Bone marrow (tissue), 2 donors: ENCODE measurements at regions not wholly inside any gene's neighbourhood (a gene's known extent, or its start where the extent isn't known, plus 50 kb on each side); places are given as distances from the start of the nearest gene placed in this dataset.
"Not testable (repeated sequence)": the region's sequence is repeated elsewhere in the genome, so short reads cannot be mapped to it uniquely, and the experiment has no call there.

Experiments
- DNase-seq, 2 donors: peaks; one replicate each; lab custom pipeline; 2025; lab: John Stamatoyannopoulos, UW

DNA sequence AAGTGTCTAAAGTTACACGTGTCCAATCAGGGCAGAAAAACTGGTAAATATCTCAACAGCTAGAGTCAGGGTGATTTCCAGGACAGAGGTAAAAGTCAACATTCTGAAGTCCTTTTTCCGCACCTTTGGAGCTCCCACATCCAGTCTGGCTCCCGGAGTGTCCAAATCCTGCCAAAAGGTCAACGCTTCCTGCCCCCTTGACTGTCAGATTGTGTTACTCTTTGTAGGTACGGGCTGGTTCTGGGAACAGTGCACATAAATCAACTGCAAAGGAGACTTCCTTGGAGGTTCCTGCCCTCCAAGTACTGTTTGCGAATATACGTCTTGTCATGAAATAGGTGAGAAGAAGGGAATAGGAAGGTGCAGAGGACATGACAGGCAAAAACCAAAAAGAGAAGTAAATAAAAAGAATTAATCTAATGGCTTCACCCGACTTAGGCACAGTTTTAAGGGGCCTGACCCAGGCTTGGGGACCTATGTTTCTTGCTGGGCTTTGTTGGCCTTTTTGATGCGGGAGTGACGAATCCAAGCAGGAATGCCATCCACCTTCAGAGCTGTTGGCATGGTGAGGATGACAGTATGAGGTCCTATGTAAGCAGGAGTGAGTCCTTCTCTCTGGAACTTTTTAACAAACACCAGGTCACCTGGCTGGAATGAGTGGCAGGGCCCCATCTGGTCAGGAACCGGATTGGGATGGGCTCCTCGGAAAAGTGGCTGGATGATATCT is 155.4 kb downstream of the TRIM27 start:
- DNase-seq, result no peak

DNA sequence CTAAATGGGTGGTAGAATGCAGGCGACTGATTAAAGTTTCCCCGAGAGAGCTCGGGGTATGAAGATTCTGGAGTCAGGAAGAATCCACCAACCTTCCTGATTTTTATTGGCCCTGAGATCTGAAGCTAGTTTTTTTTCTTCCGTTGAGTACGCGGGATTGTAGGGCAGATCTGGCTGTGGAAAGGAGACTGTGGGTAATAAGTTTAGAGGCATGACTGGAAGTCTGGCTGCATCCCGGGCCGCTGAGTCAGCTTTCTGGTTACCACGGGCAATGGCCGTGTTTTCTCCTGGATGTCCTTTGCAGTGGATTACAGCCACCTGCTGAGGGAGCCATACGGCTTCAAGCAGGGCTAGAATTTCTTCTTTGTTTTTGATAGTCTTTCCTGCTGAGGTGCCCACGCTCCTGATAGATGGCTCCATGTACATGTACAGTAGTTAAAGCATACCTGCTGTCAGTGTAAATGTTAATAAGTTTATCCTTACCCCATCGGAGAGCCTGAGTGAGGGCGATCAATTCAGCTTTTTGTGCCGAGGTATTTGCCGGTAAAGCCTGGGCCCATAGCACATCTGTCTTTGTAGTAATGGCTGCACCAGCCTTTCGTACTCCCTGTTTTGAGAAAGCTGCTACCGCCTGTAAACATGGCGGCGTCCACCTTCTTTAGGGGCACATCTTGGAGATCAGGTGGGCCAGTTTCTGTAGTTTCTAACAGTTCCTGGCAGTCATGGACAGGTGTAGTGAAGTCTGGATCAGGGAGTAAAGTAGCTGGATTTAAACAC is 154.0 kb downstream of the TRIM27 start:
- no peak for DNase-seq

DNA sequence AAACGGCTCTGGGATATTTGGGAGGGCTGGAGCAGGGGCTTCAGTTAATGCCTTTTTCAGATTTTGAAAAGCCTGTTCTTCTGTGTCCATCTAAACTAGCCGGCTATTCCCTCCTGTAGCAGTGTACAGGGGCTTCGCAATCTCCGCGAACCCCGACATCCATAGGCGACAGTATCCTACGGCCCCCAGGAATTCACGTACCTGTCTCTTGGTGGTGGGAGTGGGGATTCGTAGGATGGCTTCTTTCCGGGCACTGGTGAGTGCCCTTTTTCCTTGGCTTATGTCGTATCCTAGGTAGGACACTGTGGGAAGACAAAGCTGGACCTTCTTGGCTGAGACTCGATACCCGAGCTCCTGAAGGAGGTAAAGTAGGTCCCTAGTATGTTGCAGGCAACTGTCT is 153.1 kb downstream of the TRIM27 start:
- no peak for DNase-seq

DNA sequence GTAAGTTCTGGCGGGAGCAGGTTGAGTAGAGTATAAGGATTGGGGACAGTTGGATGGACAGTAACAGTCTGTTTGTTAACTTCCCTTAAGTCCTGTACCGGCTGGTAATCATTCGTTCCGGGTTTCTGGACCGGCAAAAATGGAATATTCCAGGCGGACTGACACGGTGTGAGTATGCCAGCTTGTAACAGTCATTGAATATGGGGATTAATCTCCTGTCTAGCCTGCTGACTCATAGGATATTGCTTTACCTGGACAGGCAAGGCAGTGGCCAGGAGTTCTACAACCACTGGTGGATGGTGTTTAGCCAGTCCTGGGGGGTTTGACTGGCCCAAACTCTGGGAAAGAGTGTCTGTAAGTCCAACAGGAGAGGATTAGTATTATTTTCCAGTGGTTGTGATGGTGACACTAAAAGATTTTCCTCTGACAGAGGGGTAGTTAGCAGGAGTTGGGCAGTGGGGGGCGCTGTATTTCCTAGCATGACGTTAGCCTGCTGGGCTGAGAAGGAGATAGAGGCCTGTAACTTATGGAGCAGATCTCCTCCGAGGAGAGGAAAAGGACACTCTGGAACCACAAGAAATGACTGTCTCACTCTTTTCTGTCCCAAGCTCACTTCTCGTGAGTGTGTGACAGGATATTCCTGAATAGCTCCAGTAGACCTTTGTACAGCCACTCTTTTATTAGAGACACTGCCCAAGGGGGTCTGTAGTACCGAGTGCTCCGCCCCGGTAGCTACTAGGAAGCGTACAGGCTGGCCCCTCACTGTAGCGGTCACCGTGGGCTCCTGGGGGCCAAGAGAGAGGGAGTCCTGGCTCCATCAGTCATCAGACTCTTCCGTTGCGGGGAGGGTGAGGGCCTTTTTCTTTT is 152.2 kb downstream of the TRIM27 start:
- DNase-seq, result no peak

DNA sequence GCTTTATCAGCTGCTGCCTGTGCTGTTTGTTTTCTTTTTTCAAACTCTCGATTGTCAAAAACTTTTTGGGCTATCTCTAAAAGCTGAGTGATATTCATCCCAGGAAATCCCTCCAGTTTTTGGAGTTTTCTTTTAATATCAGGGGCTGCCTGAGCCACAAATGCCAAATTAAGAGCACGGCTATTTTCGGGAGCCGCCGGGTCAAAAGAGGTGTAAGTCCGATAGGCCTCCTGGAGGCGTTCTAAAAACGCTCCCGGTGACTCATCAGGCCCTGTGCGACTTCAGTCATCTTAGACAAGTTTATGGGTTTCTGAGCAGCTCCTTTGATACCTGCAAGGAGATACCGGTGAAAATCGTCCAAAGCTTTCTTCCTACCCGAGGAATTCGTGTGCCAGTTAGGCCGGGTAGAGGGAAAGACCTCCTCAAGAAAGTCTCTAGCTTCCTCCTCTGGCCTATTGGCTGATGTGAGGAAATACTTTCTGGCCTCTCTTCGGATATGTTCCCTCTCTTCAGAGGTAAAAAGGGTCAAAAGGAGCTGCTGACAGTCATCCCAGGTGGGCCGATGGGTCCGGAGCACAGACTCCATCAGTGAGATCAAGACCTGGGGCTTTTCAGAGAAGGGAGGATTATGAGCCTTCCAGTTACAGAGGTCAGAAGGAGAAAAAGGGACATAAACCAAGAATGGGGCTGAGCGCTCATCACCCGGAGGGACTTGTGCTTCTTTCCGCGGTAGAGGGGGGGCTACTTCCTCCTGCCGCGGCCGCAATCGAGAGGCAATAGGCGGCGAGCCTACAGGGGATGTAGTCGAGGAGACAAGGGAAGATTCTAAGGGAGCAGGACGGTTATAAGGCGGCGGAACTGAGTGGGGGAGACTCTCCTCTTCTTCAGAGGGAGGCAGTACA is 151.1 kb downstream of the TRIM27 start:
- no peak for DNase-seq

DNA sequence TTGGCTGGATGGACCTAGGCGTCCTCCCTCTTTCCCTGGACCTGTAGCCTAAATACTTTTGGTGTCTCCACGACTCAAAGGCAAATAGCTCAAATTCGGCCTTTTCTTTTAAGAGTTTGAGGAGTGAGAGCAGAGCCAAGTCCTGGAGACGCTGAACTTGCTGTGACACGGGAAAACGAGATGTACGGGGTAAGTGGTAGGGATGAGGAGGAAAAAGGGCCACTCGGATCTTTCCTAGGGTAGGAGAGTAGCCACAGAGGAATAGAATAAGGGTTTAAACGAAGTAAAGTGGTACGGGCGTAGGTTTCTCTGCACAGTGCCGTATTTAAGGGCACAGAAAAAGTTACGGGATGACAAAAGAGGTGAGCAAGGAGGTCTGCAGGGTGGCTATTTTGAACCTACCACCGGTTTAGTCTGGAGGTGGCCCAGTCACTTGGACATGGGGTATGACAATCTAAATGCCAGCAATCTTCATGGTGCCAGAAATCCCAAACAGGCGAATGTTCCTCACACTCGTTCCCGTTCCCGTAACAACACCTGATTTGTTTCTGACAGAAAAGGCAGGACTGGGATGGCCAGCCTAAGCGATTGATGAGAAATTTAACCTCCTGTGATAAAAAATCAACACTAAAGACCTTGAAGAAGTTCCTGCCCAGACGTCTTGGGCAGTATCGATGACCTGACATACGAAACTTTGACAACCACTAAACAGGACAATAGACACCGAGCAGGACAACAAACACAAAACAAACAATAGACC is 149.3 kb downstream of the TRIM27 start:
- DNase-seq, result no peak

DNA sequence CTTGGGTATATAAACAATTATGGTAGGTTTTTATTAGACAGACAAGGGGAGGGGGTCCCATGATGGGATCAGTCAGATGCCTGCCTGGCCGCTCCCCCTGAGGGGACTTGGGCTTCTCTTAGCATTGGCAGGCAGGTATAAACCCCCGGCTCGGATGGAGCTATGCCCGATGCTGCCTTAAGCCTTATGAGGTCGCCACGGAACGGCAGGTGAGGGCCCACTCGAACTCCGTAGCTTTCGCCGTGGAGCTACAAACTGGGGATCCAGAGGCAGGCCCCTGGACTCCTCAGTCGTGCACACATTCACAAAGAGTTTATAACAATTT is 148.8 kb downstream of the TRIM27 start:
- no peak for DNase-seq

DNA sequence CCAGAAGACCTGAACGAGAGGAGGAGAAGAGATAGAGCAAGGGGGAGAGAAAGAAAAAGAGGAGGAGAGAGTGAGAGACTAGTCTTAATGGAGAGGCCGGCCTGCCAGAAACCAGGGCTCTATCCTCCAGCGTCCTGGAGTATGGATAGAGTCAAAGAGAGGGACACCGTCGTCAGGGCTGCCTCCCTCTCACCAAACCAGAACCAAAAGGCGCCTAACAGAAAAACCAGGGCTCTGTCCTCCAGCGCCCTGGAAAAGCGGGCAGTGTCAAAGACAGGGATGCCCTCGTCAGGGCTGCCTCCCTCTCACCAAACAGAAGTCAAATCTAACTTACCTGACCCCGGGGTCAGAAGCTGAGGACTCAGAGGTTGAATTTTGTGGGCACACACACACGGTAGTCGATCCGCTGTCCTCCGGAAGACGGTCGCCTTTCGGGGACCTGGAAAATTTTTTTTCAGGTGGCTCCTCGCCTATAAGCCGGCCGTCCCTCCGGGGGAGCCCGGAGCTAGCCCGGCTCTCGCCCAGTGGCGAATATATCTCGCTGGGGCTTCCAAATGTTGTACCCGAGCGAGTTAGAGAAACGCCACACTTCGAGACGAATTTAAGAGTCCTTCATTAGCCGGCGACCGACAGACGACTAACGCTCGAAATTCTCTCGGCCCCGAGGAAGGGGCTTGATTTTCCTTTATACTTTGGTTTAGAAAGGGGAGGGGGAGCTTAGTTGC is 148.2 kb downstream of the TRIM27 start:
- no peak for DNase-seq

DNA sequence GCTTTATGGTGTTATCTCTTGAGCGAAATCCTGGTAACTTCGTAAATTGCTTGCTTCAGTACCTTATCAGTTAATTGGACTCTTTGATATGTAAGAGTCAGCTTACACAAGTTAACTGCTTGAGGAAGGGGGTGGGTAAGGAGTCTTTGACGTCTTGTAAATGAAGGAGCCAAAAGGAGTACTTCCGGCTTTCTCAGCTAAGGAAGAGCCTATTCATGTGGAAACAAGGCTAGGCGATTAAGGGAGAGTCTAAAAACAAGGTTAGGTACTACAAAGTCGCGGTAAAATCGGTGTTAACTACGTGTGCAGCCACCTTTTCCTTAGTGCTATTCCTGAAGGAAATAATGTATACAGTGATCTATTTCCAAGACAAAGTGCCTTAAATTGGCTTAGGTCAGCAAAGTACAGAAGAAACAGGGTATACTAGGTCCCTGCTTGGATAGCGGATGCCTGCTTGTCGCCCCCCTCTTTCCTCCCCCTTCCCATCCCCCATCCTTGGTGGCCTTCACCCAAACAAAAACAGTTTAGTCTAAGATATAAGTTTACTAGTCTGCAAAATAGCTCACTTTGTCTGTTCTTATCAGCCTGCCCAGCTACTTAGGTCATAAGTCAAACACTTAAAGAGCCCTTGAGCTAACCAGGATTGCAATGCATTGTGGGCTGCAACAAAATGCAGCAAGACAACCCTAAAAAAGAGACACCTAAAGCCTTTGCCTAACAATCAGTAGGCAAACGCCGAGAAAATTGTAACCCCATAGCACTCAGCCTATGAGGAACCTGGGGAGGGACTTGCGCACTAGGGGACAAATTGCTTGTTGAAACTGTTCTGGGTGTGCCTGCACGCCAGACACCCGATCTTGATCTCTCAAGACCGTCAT is 147.3 kb downstream of the TRIM27 start:
- DNase-seq, result no peak

DNA sequence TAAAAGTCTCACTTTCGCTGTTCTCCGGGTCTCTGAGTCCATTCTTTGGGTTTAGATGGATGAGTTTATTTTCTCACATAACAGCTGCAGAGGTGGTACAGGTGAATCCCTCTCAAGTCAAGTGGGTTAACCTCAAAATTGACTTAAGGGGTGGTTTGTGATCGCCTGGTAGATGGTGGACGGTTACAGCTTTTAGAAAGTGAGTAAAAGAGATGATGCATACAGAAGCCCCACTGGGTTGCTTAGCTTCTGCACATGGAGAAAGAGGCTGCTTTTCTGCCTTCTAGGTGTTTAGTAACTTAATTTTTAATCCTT is 146.7 kb downstream of the TRIM27 start:
- DNase-seq, result no peak

DNA sequence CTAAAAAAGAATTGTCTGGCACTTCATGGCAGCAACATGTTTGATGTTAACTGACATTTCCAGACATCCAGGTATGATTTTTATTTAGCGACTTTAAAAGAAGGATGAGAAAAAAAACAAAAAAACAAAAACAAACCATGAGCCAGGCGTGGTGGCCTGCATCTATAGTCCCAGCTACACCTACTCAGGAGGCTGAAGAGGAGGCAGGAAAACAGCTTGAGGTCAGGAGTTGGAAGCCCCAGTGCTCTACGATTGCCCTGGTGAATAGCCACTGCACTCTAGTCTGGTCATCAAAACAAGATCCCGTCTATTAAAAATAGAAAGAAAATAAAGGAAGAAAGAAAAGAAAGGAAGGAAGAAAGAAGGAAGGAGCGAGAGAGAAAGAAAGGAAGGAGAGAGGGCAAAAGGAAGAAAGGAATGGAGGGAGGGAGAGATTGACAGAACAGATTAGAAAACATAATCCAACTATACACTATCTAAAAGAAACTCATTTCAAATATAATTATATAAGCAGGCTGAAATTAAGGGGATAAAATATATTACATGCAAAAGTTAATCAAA is 141.6 kb downstream of the TRIM27 start:
- no peak for DNase-seq

DNA sequence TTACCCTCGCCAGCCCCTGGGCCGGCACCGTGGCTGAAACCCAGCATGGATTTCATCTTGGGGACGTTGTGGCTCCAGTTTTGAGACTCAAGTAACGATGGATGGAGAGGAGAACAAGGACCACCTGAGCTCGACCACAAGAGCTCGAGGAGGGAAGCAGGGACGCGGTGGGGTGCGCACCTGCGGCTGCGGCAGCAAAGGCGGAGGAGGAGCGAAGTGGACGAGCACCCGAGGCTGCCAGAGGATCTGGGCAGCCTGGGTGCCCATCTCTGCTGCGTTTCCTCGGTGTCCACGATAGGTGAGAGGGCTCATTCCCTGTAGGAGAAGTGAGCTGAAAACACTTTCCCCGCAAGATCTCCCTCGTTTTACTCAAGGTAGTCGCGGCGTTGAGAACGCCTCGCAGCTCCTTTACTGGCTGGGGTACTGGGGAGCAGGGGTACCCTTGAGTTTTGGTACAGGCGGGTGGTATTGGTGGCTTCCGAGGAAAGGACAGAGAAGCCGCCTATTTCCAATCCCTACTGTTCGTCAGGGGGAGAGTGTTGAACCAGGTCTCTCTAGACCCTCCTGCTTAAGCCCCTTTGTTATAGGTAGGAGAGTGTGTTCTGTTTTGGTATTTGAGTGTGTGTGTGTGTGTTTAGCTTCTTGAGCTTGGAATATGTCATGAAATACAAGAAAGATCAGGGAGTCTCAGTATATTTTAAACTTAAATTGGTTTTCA is 137.7 kb downstream of the TRIM27 start:
- DNase-seq, result no peak

DNA sequence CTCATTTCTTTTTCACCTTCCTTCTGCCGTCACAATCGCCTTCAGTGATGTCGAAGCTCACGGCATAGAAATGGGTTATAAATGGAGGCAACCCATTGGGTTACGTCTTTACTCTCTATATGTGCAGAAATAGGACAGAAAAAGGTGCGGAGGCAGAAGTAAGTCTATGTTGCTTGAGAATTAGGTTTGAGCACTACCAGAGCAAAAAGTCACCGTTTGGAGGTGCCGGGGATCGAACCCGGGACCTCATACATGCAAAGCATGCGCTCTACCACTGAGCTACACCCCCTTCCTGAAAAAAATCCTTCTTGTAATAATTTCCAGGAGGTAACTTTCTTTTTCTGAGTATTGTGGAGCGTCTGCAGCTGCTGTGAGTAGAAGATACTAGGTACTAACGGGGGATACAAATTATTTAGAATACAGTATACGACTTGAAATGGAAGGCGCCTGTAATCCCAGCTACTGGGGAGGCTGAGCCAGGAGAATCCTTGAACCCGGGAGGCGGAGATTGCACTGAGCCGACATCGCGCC is 134.2 kb downstream of the TRIM27 start:
- DNase-seq, result no peak

DNA sequence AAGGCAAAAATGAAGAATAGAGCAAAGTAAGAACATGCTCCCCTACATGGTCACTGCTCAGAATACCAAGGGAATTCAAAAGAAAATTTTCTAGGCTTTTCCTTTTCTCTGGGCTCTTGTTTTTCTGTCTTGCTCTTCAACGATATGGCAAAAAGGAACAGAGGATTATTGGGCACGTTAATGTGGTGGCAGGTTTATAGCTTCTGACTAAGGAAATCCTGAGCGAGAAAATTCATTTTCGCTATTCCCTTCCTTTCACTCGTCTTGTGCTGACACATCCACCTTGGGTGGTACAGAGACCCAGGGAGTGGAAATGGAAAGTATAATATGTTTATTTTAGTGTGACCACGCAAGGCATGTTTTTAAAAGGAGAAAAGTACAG is 132.8 kb downstream of the TRIM27 start:
- no peak for DNase-seq

DNA sequence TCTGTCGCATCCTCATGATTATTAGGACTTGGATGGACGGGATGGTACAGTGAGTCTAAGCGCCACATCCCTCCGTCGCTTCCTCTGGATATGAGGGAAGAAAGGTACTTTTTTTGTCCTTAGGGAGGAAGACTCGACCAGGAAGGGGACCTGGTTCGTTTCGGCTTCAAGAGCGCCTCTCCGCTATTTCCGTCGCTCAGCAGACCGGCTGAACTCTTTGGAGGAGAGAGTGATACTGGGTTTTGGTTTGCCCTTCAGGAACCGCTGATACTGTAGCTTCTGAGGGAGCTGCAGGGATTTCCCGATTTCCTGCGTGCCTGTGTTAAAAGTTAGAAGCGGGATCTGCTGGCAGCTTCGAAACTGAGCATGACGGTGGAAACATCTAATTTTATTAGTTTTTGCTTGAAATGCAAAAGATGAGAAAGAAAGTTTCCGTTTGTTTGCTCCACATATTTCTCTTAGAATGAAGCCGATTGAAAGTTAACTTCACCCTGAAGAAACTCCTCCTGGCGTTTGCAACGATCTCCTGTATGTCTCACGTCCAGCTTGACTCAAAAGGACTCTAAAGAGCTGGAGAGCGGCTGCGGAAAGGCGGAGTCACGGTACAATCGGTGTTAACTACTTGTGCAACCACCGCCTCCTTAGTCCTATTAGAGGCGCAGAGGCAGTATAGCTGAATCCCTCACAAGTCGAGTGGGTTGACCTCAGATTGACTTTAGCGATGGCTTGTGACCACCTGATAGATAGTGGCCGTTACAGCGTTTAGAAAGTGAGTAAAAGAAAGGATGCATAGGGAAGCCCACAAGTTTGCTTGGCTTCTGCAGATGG is 129.4 kb downstream of the TRIM27 start:
- no peak for DNase-seq

DNA sequence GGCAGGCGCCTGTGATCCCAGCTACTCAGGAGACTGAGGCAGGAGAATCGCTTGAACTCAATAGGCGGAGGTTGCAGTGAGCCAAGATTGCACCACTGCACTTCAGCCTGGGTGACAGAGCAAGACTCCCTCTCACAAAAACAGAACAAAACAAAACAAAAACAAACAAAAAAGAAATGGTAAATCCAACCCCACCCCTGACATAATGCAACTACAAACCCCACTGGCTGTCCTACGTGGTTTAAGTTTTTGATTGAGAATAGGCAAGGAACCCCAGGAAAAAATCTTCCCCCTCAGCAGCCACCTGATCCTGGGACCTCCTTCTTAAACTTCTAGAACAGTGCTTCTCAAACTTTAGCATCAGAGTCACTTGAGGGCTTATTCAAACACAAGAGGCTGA is 123.1 kb downstream of the TRIM27 start:
- not testable (repeated sequence) for DNase-seq
